ENCODE measurements at regions not wholly inside any gene's neighbourhood (a gene's known extent, or its start where the extent isn't known, plus 50 kb on each side); places are given as distances from the start of the nearest gene placed in this dataset.

DNA sequence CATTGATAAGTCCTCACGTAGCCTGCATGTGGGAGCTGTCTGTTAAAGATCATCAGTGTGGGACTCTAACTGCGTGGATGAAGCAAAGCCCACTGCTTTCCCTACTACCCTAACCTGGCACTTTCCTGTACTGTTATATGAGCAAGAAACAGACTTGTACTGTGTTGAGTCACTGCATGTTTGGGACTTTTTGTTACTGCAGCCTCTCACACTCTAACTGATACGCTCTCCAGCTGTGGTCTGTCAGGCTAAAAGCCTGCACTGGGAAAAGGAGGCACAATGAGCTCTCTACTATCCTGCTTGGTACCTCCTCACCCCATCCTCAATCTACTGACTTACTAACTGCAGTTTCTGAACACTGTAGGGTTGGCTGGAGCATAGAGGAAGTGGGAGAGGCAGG lies 93.7 kb upstream of the PLET1 start:
- in situ Hi-C loops (cut with HindIII; ENCODE audit: extremely low pct_ligation_motif_present, low pct_unique_long_range_greater_than_20kb) (no loop called here), intact Hi-C loops (cut with micrococcal nuclease; ENCODE audit: unreplicated experiment) (no loop called here)
- FAIRE-seq (no peak), DNase-seq (ENCODE audit: low spot score) (no peak), ATAC-seq (no peak)
- ChIA-PET CTCF (ENCODE audit: low intra/inter-chr PET ratio, low total read pairs) (no interaction called here), POLR2A (no interaction called here)
- Histone ChIP-seq H3K9ac (ENCODE audit: insufficient read depth, low read depth, low read length) (no peak overlapping the region), H3K4me3 (replicated peaks in 1 of 3; ENCODE audit: insufficient read depth in 1 of 3, low read depth in 2 of 3, low read length in 3 of 3) (no peak overlapping the region), H3K27ac (ENCODE audit: extremely low read length, insufficient read depth, low read length) (no peak overlapping the region), H3K79me2 (ENCODE audit: insufficient read depth, low read length) (no peaks in the 10 kb centered on the region), H4K20me1 (ENCODE audit: insufficient read depth, low read length) (no peaks in the 10 kb centered on the region), H3K27me3 (ENCODE audit: control insufficient read depth in 1 of 2, insufficient read depth in 2 of 2, low read length in 2 of 2) (peaks cover 0 to 2% of the 10 kb centered on the region in 2 experiments; a peak in 3 of 5 replicates), H3K4me1 (ENCODE audit: insufficient read depth, low read length) (no peaks in the 10 kb centered on the region), H3K4me2 (ENCODE audit: low read depth, low read length) (no peak overlapping the region), H3K36me3 (replicated peaks in 1 of 2; ENCODE audit: control insufficient read depth in 1 of 2, insufficient read depth in 2 of 2, low read length in 2 of 2) (no peaks in the 10 kb centered on the region), H3K9me3 (ENCODE audit: low read length) (no peaks in the 10 kb centered on the region), H2AFZ (ENCODE audit: low read length) (no peak overlapping the region)
- no TSS peak for BruUV-seq (replicated peaks)
- whole genome bisulfite sequencing (ENCODE audit: low lambda C conversion rate) = 25% methylated on average over 3 of the region's 3 CpGs
- TF ChIP-seq ZNF75D (CRISPR knock-in tag; IDR thresholded peaks at IDR 0.05; ENCODE audit: borderline replicate concordance) (no peak), BORCS8-MEF2B (CRISPR knock-in tag; IDR thresholded peaks at IDR 0.05) (no peak), IRF2 (CRISPR knock-in tag; IDR thresholded peaks at IDR 0.05) (no peak), ARID5B (CRISPR knock-in tag; IDR thresholded peaks at IDR 0.05) (no peak), GATAD1 (CRISPR knock-in tag; IDR thresholded peaks at IDR 0.05) (no peak), ZNF12 (CRISPR knock-in tag; IDR thresholded peaks at IDR 0.05) (peak; percentile 81; the same call in 1 of the 2 replicates)
- TF ChIP-seq, protein P1, sequence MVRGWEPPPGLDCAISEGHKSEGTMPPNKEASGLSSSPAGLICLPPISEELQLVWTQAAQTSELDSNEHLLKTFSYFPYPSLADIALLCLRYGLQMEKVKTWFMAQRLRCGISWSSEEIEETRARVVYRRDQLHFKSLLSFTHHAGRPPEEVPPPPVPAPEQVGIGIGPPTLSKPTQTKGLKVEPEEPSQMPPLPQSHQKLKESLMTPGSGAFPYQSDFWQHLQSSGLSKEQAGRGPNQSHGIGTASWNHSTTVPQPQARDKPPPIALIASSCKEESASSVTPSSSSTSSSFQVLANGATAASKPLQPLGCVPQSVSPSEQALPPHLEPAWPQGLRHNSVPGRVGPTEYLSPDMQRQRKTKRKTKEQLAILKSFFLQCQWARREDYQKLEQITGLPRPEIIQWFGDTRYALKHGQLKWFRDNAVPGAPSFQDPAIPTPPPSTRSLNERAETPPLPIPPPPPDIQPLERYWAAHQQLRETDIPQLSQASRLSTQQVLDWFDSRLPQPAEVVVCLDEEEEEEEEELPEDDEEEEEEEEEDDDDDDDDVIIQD (CRISPR knock-in tag; IDR thresholded peaks at IDR 0.05; ENCODE audit: low read depth) = no peak

All from HepG2 (cell line).